ENCODE measurements at regions not wholly inside any gene's neighbourhood (a gene's known extent, or its start where the extent isn't known, plus 50 kb on each side); places are given as distances from the start of the nearest gene placed in this dataset.

- no peak for DNase-seq (ENCODE audit: low read depth in 1 of 2, low spot score in 1 of 2)
- no peaks in the 10 kb centered on the region for H3K4me1 ChIP-seq
- ATAC-seq, result no peak
- no peak overlapping the region for H3K4me2 ChIP-seq
- ChIA-PET CTCF (no interaction called here), POLR2A (no interaction called here)
- WGBS (ENCODE audit: missing lambda C conversion rate), result 18% methylated on average over 1 of the region's 1 CpG
- FAIRE-seq, result no peak
- no peaks in the 10 kb centered on the region for H3K9me3 ChIP-seq
- H3K4me3 ChIP-seq, result no peak overlapping the region
- H3K27ac ChIP-seq, result no peak overlapping the region
- TF ChIP-seq SMC3 (IDR thresholded peaks at IDR 0.05) (no peak), CHD2 (IDR thresholded peaks at IDR 0.05; ENCODE audit: low read length, partially characterized antibody) (no peak), FOSL2 (IDR thresholded peaks at IDR 0.05) (no peak), FOSL2 (CRISPR knock-in tag; IDR thresholded peaks at IDR 0.05) (no peak), ELK1 (IDR thresholded peaks at IDR 0.05; ENCODE audit: low read depth, low read length) (no peak), CEBPB (IDR thresholded peaks at IDR 0.05) (no peak), CBX8 (IDR thresholded peaks at IDR 0.05) (no peak)
Observed at GRCh38 chr4:156538651-156539257, 432.8 kb downstream of the PDGFC start.

DNA sequence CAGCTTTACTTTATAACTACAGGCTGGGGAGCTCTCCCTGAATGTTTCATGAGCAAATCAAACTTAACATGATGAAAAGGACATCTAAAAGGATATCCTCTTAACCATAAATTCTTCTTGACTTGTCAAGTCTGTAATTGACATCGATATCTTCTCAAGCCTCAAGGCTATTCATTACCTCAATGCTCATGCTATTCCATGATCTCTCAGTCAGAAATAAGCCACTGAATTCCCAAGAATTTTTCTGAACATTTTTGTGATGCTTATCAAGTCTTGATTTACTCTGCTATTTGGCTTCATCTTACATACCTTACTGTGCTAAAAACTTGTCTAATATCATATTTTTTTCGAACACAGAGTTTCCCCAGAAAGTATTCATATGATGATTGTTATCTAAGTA is 433.4 kb downstream of the PDGFC start:
- CTCF ChIA-PET, result no interaction called here
- Histone ChIP-seq H3K9me3 (no peaks in the 10 kb centered on the region), H3K4me2 (no peak overlapping the region), H3K4me1 (no peaks in the 10 kb centered on the region), H3K27ac (no peak overlapping the region), H3K4me3 (no peak overlapping the region)
- FAIRE-seq (no peak), ATAC-seq (no peak), DNase-seq (ENCODE audit: low read depth in 1 of 2, low spot score in 1 of 2) (no peak)
- POLR2A ChIA-PET, result no interaction called here
- no peak for TF ChIP-seq CBX8 (IDR thresholded peaks at IDR 0.05)
- no peak for TF ChIP-seq FOSL2 (IDR thresholded peaks at IDR 0.05)
- TF ChIP-seq FOSL2 (CRISPR knock-in tag; IDR thresholded peaks at IDR 0.05), result no peak
- TF ChIP-seq ELK1 (IDR thresholded peaks at IDR 0.05; ENCODE audit: low read depth, low read length), result no peak
- TF ChIP-seq RARB (CRISPR knock-in tag; IDR thresholded peaks at IDR 0.05), result no peak
- TF ChIP-seq HMGXB4 (CRISPR knock-in tag; IDR thresholded peaks at IDR 0.05; ENCODE audit: borderline replicate concordance), result no peak
- no peak for TF ChIP-seq CTCF (IDR thresholded peaks at IDR 0.05)
- TF ChIP-seq ZNF302 (CRISPR knock-in tag; IDR thresholded peaks at IDR 0.05), result no peak
- no peak for TF ChIP-seq SMC3 (IDR thresholded peaks at IDR 0.05)
- TF ChIP-seq JUN (IDR thresholded peaks at IDR 0.05), result no peak
- TF ChIP-seq JUNB (IDR thresholded peaks at IDR 0.05), result no peak
- 20% methylated on average over 2 of the region's 2 CpGs for WGBS (ENCODE audit: missing lambda C conversion rate)

- ATAC-seq (no peak), FAIRE-seq (no peak), DNase-seq (ENCODE audit: low read depth in 1 of 2, low spot score in 1 of 2) (no peak)
- H3K27ac ChIP-seq, result no peak overlapping the region
- H3K9me3 ChIP-seq, result no peaks in the 10 kb centered on the region
- no peak overlapping the region for H3K4me2 ChIP-seq
- ChIA-PET CTCF (interaction anchor here (0.6 kb wide), 1 partner anchor 12 kb away, joined by 3 read pairs; no protein-coding TSS in a partner anchor), POLR2A (no interaction called here)
- no peak overlapping the region for H3K4me3 ChIP-seq
- no peaks in the 10 kb centered on the region for H3K4me1 ChIP-seq
- TF ChIP-seq, protein P1, sequence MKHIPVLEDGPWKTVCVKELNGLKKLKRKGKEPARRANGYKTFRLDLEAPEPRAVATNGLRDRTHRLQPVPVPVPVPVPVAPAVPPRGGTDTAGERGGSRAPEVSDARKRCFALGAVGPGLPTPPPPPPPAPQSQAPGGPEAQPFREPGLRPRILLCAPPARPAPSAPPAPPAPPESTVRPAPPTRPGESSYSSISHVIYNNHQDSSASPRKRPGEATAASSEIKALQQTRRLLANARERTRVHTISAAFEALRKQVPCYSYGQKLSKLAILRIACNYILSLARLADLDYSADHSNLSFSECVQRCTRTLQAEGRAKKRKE (CRISPR knock-in tag; IDR thresholded peaks at IDR 0.05; ENCODE audit: low read depth), result no peak
- TF ChIP-seq BHLHE40 (IDR thresholded peaks at IDR 0.05; ENCODE audit: low read depth, low read length) (no peak), MAZ (IDR thresholded peaks at IDR 0.05; ENCODE audit: borderline replicate concordance, low read depth, low read length) (no peak), ELK1 (IDR thresholded peaks at IDR 0.05; ENCODE audit: low read depth, low read length) (no peak), MAFK (IDR thresholded peaks at IDR 0.05; ENCODE audit: partially characterized antibody) (no peak), HMGXB4 (CRISPR knock-in tag; IDR thresholded peaks at IDR 0.05; ENCODE audit: borderline replicate concordance) (no peak), NFE2L2 (conservative IDR thresholded peaks at IDR 0.05; ENCODE audit: low read length) (no peak), CBX2 (IDR thresholded peaks at IDR 0.05; ENCODE audit: borderline replicate concordance, low read depth) (no peak), HDAC2 (IDR thresholded peaks at IDR 0.05) (no peak), HOXB5 (CRISPR knock-in tag; IDR thresholded peaks at IDR 0.05) (no peak)
- TF ChIP-seq, protein P2, sequence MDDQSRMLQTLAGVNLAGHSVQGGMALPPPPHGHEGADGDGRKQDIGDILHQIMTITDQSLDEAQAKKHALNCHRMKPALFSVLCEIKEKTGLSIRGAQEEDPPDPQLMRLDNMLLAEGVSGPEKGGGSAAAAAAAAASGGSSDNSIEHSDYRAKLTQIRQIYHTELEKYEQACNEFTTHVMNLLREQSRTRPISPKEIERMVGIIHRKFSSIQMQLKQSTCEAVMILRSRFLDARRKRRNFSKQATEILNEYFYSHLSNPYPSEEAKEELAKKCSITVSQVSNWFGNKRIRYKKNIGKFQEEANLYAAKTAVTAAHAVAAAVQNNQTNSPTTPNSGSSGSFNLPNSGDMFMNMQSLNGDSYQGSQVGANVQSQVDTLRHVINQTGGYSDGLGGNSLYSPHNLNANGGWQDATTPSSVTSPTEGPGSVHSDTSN (IDR thresholded peaks at IDR 0.05), result no peak
Observed at GRCh38 chr4:156537286-156537685, 434.3 kb downstream of the PDGFC start.

Measured in A549 (cell line).